SK-N-SH (cell line): ENCODE measurements at regions not wholly inside any gene's neighbourhood (a gene's known extent, or its start where the extent isn't known, plus 50 kb on each side); places are given as distances from the start of the nearest gene placed in this dataset.

ENCODE experiments used
- CTCF ChIA-PET: fragments of 300-600, 350-600 bp; formaldehyde crosslinking; extraction: SDS; loops from one replicate; lab custom pipeline; 2021; lab: Yijun Ruan, JAX
- POLR2A ChIA-PET: fragments of 350-600 bp; sonication (Branson Sonifier 250); formaldehyde crosslinking; extraction: SDS; loops from one replicate; lab custom pipeline; 2020; ENCODE audit warnings: antibody characterized with exemption, inconsistent platforms; lab: Yijun Ruan, JAX
- DNase-seq: peaks from one replicate; pipeline ENCODE4 v3.0.0; 2012
- H2AFZ ChIP-seq: fragments of 200-600 bp; sonication (generic); 2 replicates; pipeline ENCODE4 v1.8.1; 2016; ENCODE audit warnings: antibody characterized with exemption, mild to moderate bottlenecking, low read depth
- H3F3A ChIP-seq: fragments of 200-600 bp; sonication (generic); replicated peaks from 2 replicates; pipeline ENCODE3; 2016; ENCODE audit warnings: antibody characterized with exemption, mild to moderate bottlenecking; ENCODE audit not compliant: insufficient read depth
- H3K27ac ChIP-seq, 2 experiments: fragments of 200-500 bp in 1 of 2; fragments of 200-600 bp in 1 of 2; sonication (Bioruptor generic) in 1 of 2; sonication (generic), shearing (Covaris generic) in 1 of 2; 2 replicates each; pipeline versions ENCODE4 v1.5.1 to v1.6.1; 2014 to 2016; ENCODE audit warnings: low read depth in 2 of 2, inconsistent platforms in 1 of 2, low read length in 1 of 2, mild to moderate bottlenecking in 1 of 2, mixed read lengths in 1 of 2
- H3K27me3 ChIP-seq: fragments of 200-600 bp; sonication (generic), shearing (Covaris generic); 2 replicates; pipeline ENCODE4 v1.6.1; 2016; ENCODE audit warnings: mixed run types; ENCODE audit not compliant: insufficient read depth
- H3K36me3 ChIP-seq, 2 experiments: fragments of 200-500 bp in 1 of 2; fragments of 200-600 bp in 1 of 2; sonication (Bioruptor generic) in 1 of 2; sonication (generic) in 1 of 2; replicated peaks in 1 of 2; 2 replicates each; pipeline versions ENCODE3 to v1.5.1; 2014 to 2016; ENCODE audit warnings: low read length in 1 of 2, mild to moderate bottlenecking in 1 of 2; ENCODE audit not compliant: insufficient read depth in 2 of 2, control insufficient read depth in 1 of 2
- H3K4me1 ChIP-seq, 2 experiments: fragments of 200-500 bp in 1 of 2; fragments of 200-600 bp in 1 of 2; sonication (Bioruptor generic) in 1 of 2; sonication (generic), shearing (Covaris generic) in 1 of 2; 2 replicates each; pipeline versions ENCODE4 v1.5.1 to v1.6.1; 2014 to 2016; ENCODE audit warnings: low read depth in 1 of 2, low read length in 1 of 2, mixed run types in 1 of 2; ENCODE audit not compliant: insufficient read depth in 2 of 2, control insufficient read depth in 1 of 2
- H3K4me2 ChIP-seq: fragments of 200-600 bp; sonication (generic), shearing (Covaris generic); 2 replicates; pipeline ENCODE4 v1.6.1; 2017; ENCODE audit warnings: mixed run types
- H3K4me3 ChIP-seq, 2 experiments: fragments of 200-500 bp in 1 of 2; fragments of 200-600 bp in 1 of 2; sonication (Bioruptor generic) in 1 of 2; sonication (generic), shearing (Covaris generic) in 1 of 2; 2 replicates each; pipeline versions ENCODE4 v1.5.1 to v1.8.1; 2014 to 2016; ENCODE audit warnings: low read depth in 2 of 2, inconsistent platforms in 1 of 2, low read length in 1 of 2, mild to moderate bottlenecking in 1 of 2, mixed read lengths in 1 of 2, moderate library complexity in 1 of 2
- H3K79me2 ChIP-seq: fragments of 200-600 bp; sonication (generic); 2 replicates; pipeline ENCODE4 v1.8.1; 2017; ENCODE audit warnings: mild to moderate bottlenecking; ENCODE audit not compliant: insufficient read depth
- H3K9ac ChIP-seq: fragments of 200-600 bp; sonication (generic); 2 replicates; pipeline ENCODE4 v1.6.1; 2017; ENCODE audit warnings: mixed run types
- H3K9me2 ChIP-seq: fragments of 200-600 bp; sonication (generic); 2 replicates; pipeline ENCODE4 v1.6.1; 2017; ENCODE audit warnings: mixed run types
- H3K9me3 ChIP-seq: fragments of 200-600 bp; sonication (generic); 2 replicates; pipeline ENCODE4 v1.6.1; 2017; ENCODE audit warnings: mixed run types, mild to moderate bottlenecking, moderate library complexity
- H4K20me1 ChIP-seq: fragments of 200-600 bp; sonication (generic); 2 replicates; pipeline ENCODE4 v1.6.1; 2017; ENCODE audit warnings: mild to moderate bottlenecking, mixed run types; ENCODE audit not compliant: insufficient read depth
- CHD2 ChIP-seq: fragments of 150-350 bp; IDR thresholded peaks from 2 replicates; pipeline ENCODE4 v1.6.1; 2018; ENCODE audit warnings: low read length; ENCODE audit not compliant: partially characterized antibody
- EP300 ChIP-seq, 2 experiments: IDR thresholded peaks; 2 replicates each; pipeline versions ENCODE4 v1.4.0 to v1.6.1; 2012; ENCODE audit warnings: borderline replicate concordance in 1 of 2, low read depth in 1 of 2, low read length in 1 of 2
- EZH2phosphoT487 ChIP-seq: fragments of 200-600 bp; sonication (generic); IDR thresholded peaks from 2 replicates; pipeline ENCODE4 v1.6.1; 2017; ENCODE audit warnings: low read depth, mixed run types, mild to moderate bottlenecking, antibody characterized with exemption, moderate library complexity, borderline replicate concordance
- FOXJ3 ChIP-seq: sonication (generic); formaldehyde crosslinking; IDR thresholded peaks from 2 replicates; pipeline ENCODE4 v1.5.1; 2020; ENCODE audit warnings: mild to moderate bottlenecking, missing genetic modification reagents
- FOXM1 ChIP-seq: IDR thresholded peaks from 2 replicates; pipeline ENCODE4 v1.4.0; 2012; ENCODE audit warnings: low read depth, mild to moderate bottlenecking
- GATA2 ChIP-seq: sonication (generic); formaldehyde crosslinking; IDR thresholded peaks from 2 replicates; pipeline ENCODE4 v1.5.0; 2020; ENCODE audit warnings: mild to moderate bottlenecking, missing genetic modification reagents
- RAD21 ChIP-seq: IDR thresholded peaks from 2 replicates; pipeline ENCODE4 v1.6.1; 2012; ENCODE audit warnings: mild to moderate bottlenecking, low read length
- SIN3A ChIP-seq: IDR thresholded peaks from 2 replicates; pipeline ENCODE4 v1.6.1; 2012; ENCODE audit warnings: low read depth, mild to moderate bottlenecking, low read length, moderate library complexity, borderline replicate concordance
- SMC3 ChIP-seq: IDR thresholded peaks from 2 replicates; pipeline ENCODE4 v1.6.1; 2012; ENCODE audit warnings: low read depth, low read length, improper control_type of control experiment
- TCF12 ChIP-seq: IDR thresholded peaks from 2 replicates; pipeline ENCODE4 v1.4.0; 2012
- TEAD4 ChIP-seq: IDR thresholded peaks from 2 replicates; pipeline ENCODE4 v1.4.0; 2012; ENCODE audit warnings: mild to moderate bottlenecking, borderline replicate concordance; ENCODE audit not compliant: insufficient read depth
- YY1 ChIP-seq: IDR thresholded peaks from 2 replicates; pipeline ENCODE4 v1.4.0; 2012; ENCODE audit warnings: low read depth, mild to moderate bottlenecking
- WGBS: methylation state at CpG from one replicate; pipeline ENCODE4 v1.1.6; 2017; ENCODE audit warnings: low lambda C conversion rate; 5-methylcytosine and 5-hydroxymethylcytosine counted together
- TF ChIP-seq, protein P1 (sequence below): IDR thresholded peaks from 2 replicates; pipeline ENCODE4; 2012
- TF ChIP-seq, protein P2 (sequence below): IDR thresholded peaks from 2 replicates; pipeline ENCODE4 v1.4.0; 2012; ENCODE audit warnings: low read depth
- TF ChIP-seq, protein P3 (sequence below): fragments of 150-350 bp; IDR thresholded peaks from 2 replicates; pipeline ENCODE4 v1.6.1; 2016; ENCODE audit warnings: mild to moderate bottlenecking, low read depth, low read length

DNA sequence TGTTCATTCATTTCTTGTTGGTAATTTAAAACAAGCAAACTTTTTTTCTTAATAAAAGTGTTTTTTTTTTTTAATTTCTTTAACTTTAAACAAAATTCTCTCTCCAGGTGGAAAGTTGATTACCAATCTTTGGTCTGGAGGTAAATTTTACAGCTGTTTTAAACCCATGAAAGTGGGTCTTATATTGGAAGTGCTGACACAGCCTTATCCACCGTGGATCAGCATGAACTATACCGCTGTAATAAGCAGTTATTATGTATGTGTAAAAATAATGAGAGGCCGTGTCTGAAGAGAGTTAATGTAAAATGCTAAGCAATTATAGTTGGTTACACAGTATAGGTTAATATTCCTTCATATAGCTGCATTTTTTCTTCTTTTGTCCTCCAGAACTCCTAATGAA lies 378.1 kb upstream of the ATP5MC3 start:
- H3K27me3 ChIP-seq: no peaks in the 10 kb centered on the region
- H3K27ac ChIP-seq: no peak overlapping the region
- no peaks in the 10 kb centered on the region for H3K79me2 ChIP-seq
- no peaks in the 10 kb centered on the region for H4K20me1 ChIP-seq
- ChIA-PET CTCF (no interaction called here), POLR2A (no interaction called here)
- no peaks in the 10 kb centered on the region for H3K36me3 ChIP-seq
- no peak overlapping the region for H3K4me3 ChIP-seq
- no peaks in the 10 kb centered on the region for H3K9me3 ChIP-seq
- no peak overlapping the region for H3K4me2 ChIP-seq
- no peaks in the 10 kb centered on the region for H3K4me1 ChIP-seq
- no peak overlapping the region for H2AFZ ChIP-seq
- no peaks in the 10 kb centered on the region for H3F3A ChIP-seq
- WGBS: 50% methylated on average over 3 of the region's 3 CpGs
- H3K9me2 ChIP-seq: no peaks in the 10 kb centered on the region
- TF ChIP-seq EP300 (IDR thresholded peaks at IDR 0.05; ENCODE audit: borderline replicate concordance in 1 of 2, low read depth in 1 of 2, low read length in 1 of 2): no peak
- no peak for TF ChIP-seq TEAD4
- TF ChIP-seq SMC3: no peak
- no peak for TF ChIP-seq RAD21
- TF ChIP-seq SIN3A: no peak
- no peak for TF ChIP-seq EZH2phosphoT487
- TF ChIP-seq, protein P1, sequence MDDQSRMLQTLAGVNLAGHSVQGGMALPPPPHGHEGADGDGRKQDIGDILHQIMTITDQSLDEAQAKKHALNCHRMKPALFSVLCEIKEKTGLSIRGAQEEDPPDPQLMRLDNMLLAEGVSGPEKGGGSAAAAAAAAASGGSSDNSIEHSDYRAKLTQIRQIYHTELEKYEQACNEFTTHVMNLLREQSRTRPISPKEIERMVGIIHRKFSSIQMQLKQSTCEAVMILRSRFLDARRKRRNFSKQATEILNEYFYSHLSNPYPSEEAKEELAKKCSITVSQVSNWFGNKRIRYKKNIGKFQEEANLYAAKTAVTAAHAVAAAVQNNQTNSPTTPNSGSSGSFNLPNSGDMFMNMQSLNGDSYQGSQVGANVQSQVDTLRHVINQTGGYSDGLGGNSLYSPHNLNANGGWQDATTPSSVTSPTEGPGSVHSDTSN: no peak
- no peak for TF ChIP-seq TCF12
- TF ChIP-seq YY1: no peak
- no peak overlapping the region for H3K9ac ChIP-seq
- no peak for DNase-seq

DNA sequence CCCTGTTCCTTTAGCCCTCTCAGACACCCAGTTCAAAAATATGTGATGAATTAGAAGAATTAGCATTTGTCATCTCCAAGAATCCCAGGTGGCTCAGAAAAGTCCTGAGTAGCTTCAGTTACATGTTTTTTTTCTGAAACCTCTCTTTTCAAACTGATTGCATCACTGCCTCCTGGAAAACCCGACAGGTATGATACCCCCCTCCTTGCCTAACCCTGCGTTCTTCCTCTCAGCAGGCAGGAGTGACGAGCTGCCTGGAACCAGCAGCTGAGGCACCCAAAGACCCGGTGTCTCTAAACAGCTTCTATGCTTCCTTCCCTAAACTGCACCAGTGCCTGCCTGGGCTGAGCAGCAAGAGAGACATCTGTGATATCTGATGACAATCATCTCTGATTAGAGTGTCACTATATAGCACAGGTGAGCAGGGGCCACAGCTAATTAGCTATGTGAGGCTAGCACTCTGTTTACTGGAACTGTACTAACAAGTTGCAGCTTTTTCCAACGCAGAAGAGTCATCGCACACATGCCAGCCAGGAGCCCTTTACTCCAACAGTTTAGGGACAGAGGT lies 376.4 kb upstream of the ATP5MC3 start:
- DNase-seq: no peak
- CTCF ChIA-PET: interaction anchor here (0.9 to 1.6 kb wide), 2 partner anchors 132 to 191 kb away, joined by 3 to 5 read pairs; no protein-coding TSS in a partner anchor
- H3K27ac ChIP-seq: no peak overlapping the region
- H3K9me3 ChIP-seq: no peaks in the 10 kb centered on the region
- H3K9me2 ChIP-seq: no peaks in the 10 kb centered on the region
- no peak overlapping the region for H3K9ac ChIP-seq
- no peak for TF ChIP-seq YY1
- TF ChIP-seq, protein P2, sequence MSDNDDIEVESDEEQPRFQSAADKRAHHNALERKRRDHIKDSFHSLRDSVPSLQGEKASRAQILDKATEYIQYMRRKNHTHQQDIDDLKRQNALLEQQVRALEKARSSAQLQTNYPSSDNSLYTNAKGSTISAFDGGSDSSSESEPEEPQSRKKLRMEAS: no peak
- TF ChIP-seq FOXJ3 (CRISPR knock-in tag): no peak
- no peak for TF ChIP-seq CHD2
- TF ChIP-seq, protein P1: no peak
- no peak for TF ChIP-seq EZH2phosphoT487
- no peak for TF ChIP-seq SIN3A
- TF ChIP-seq FOXM1: no peak
- TF ChIP-seq GATA2 (CRISPR knock-in tag): no peak
- TF ChIP-seq, protein P3, sequence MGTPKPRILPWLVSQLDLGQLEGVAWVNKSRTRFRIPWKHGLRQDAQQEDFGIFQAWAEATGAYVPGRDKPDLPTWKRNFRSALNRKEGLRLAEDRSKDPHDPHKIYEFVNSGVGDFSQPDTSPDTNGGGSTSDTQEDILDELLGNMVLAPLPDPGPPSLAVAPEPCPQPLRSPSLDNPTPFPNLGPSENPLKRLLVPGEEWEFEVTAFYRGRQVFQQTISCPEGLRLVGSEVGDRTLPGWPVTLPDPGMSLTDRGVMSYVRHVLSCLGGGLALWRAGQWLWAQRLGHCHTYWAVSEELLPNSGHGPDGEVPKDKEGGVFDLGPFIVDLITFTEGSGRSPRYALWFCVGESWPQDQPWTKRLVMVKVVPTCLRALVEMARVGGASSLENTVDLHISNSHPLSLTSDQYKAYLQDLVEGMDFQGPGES: no peak
- TF ChIP-seq SMC3: no peak
- H3K4me3 ChIP-seq: no peak overlapping the region
- H3F3A ChIP-seq: no peaks in the 10 kb centered on the region
- H3K27me3 ChIP-seq: no peaks in the 10 kb centered on the region
- H3K79me2 ChIP-seq: no peaks in the 10 kb centered on the region
- POLR2A ChIA-PET: no interaction called here
- H3K4me2 ChIP-seq: no peak overlapping the region
- no peaks in the 10 kb centered on the region for H4K20me1 ChIP-seq
- H3K36me3 ChIP-seq: no peaks in the 10 kb centered on the region
- no peaks in the 10 kb centered on the region for H3K4me1 ChIP-seq
- 48% methylated on average over 6 of the region's 6 CpGs for WGBS
- no peak overlapping the region for H2AFZ ChIP-seq
